GM19324 (cell line): ENCODE measurements at regions not wholly inside any gene's neighbourhood (a gene's known extent, or its start where the extent isn't known, plus 50 kb on each side); places are given as distances from the start of the nearest gene placed in this dataset.
"Not testable (repeated sequence)": the region's sequence is repeated elsewhere in the genome, so short reads cannot be mapped to it uniquely, and the experiment has no call there.

Experiments
- ATAC-seq: cut with Tn5 transposase; IDR thresholded peaks from one replicate; pipeline ENCODE4 v1.9.1; 2021; ENCODE audit warnings: mild to moderate bottlenecking, moderate library complexity; ENCODE audit not compliant: unreplicated experiment, low FRiP score

GRCh38 chr11:15825976-15826650 lies 530.2 kb downstream of the SOX6 start:
- ATAC-seq = no peak

GRCh38 chr11:15826826-15827225 lies 529.5 kb downstream of the SOX6 start:
- ATAC-seq = no peak

GRCh38 chr11:15828215-15828853 lies 528.0 kb downstream of the SOX6 start:
- ATAC-seq = no peak

DNA sequence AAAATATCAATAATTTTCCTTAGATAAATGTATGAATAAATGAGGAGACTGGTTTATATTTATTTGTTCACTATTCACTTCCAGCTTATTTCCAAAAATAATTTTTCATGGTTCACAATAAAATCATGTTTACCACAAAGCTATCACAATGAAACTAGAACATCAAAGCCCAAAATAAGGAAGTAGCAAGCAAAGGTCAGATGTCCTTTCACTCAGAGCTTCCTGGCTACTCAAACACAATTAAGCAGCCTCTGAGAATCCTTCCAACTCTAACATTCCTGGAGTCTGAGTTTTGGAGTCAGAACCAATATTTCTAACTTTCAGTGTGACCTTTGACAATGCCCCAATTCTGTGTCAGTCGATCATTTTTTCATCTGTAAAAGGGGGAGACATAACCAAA lies 527.0 kb downstream of the SOX6 start:
- no peak for ATAC-seq

- ATAC-seq = no peak
These were observed 525.5 kb downstream of the SOX6 start for GRCh38 chr11:15830741-15831428.

DNA sequence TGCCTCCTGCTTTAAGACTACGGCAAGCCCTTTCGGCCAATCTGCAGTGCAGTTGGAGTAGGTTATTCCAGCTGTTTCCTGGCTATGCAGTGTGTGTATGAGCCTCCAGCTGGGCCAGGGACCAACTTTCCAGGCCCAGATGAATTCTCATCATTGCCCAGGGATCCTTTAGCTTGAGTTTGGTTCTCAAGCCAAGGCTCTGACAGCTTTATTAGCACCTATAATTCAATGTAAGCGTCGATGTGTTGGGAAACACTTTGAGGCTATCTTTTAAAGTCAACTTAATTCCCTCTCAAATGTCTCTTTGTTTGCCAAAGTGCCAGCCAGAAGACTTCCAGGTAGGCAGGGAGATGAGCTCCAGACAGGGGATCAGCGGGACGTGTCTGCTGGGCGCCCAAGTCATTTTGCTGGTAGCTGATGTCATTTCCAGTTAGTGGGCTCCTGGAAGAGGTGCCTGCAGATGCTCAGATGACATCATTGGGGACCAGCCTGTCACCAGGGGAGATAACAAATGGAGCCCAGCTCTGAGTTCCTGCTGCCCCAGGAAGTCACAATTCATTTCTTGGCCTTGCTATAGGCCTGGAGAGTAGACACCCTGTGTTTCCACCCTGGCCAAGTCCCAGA lies 520.4 kb downstream of the SOX6 start:
- ATAC-seq = no peak

DNA sequence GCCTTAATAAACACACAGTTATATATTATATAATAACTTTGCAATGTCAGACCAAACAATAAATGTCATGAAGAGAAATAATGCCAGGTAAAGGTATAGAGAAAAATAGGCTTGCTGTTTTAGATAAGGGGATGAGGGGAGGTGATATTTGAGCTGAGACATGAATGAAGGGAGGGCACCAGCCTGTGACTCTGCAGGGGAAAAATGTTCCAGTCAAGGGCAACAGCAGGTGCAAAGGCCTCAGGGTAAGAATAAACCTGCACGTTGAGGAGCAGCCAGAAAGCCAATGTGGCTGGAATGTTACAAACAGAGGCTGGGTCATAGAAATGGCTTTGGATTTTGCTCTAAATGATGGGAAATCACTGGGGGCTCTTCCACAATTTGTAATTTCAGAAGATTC lies 519.6 kb downstream of the SOX6 start:
- ATAC-seq = no peak

DNA sequence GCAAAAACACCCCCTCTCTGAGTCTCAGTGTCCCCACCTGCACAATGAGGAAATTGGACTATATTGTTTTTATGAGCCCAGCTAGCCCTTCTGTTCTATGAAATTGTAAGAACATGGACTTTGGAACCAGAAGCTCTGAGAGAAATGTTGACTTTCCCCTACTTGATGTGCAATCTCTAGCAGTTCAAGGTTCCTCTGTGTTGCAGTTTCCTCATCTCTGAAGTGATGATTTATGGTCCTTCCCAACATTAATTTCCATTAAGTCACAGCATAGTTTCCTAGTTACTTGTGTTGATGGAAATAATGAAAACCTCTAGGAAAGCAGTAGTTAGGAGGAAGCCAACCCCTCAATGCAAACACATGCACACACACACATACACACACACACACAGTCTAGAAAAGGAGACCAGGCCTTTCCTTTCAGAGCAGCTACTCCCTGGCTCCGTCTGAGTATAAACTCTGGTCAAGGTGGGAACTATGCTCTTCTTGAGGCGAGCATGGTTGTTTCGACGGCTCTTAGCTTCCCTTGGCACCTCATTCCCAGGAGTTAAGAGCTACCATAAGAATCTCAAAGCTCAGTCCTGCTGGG lies 518.4 kb downstream of the SOX6 start:
- no peak for ATAC-seq

DNA sequence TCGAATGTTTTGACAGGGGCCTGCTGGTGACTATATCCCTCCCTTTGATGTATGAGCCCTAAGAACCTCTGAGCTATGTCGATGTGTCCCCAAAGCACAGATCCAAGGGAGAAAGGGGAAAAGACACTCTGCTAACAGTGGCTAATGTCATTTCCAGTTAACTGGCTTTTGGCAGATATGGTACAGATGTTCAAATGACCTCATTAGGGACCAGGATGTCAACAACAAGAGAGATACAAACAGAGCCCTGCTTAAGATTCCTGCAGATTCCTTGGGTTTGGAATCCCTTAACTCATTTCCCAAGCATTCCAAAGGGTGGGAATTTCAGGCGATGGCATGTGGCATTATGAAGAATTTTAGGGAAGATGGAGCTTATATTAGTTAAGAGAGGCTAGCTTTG lies 517.3 kb downstream of the SOX6 start:
- no peak for ATAC-seq

GRCh38 chr11:15840966-15841365 lies 515.4 kb downstream of the SOX6 start:
- ATAC-seq = no peak

GRCh38 chr11:15841931-15842740 lies 514.2 kb downstream of the SOX6 start:
- ATAC-seq = no peak

- ATAC-seq = no peak
These were observed 513.0 kb downstream of the SOX6 start for GRCh38 chr11:15843309-15843872.

DNA sequence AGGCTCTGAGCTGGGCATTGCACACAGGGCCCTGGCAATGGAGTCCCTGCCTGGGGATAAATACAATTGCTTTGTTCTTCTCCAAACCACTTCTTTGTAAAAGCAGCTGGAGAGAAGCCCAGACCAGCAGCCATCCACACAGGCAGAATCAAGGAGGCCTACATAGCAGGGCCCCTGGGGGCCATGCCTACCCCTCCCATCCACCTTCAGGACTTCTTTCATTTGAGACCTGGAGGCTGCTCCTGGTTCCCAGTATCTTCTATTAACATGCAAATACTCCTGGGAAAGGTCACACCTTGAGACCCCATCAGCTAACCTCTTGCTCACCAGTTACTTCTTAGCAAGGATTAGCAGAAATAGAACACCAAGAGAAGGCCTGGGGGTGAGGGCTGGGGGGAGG lies 511.1 kb downstream of the SOX6 start:
- ATAC-seq = no peak

DNA sequence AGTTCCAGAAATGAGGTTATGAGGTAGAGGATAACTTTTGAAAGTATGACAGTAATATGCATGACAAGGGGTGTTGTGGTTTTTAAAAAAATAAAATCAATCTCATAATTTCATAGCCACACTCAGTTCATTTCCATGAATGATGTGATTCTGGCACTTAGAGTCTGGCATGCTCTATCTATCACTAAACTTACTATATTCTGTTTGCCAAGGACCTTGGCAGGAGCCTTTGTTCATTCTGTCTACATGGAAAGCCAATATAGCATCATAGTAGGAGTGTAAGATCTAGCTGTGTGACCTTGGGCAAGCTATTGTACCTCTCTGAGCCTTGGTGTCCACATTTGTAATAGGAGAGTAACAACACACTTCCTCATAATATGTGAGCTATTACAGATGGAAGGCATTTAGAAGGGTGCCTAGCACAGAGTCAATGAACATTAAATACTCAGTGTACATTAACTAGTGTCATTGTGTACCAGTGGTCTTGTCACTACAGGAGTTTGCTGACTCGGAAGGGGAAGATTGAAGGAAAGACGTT lies 507.6 kb downstream of the SOX6 start:
- no peak for ATAC-seq

DNA sequence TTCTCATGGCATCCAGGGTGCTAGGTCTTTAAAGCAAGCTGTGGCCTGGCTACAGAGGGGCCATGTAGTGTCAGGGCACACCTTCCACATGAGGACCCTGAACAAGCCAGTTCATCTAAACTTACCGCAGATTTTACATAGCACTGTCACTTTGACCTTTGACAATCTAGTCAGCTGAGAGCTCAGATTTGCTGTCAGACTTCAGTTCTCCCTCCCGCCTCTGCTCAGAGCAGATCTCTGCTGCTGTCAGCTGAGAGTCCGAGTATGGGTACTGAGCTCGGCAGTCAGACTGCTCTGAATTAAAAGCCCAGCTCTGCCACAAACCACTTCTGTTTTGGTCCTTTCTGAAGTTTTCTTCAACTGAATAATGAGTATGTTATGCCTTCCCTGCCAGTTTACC lies 507.1 kb downstream of the SOX6 start:
- ATAC-seq = no peak

DNA sequence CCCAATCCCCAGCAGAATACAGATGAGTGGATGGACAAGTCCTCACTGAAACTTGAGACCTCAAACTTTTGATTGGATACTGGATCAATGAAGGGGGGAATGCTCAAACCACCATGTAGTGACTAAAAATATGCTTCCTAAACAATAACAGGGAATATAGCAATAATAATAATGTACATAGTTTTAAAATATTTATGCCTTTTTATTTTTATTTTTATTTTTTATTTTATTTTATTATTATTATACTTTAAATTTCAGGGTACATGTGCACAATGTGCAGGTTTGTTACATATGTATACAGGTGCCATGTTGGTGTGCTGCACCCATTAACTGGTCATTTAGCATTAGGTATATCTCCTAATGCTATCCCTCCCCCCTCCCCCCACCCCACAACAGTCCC lies 506.0 kb downstream of the SOX6 start:
- not testable (repeated sequence) for ATAC-seq

- ATAC-seq = no peak
These were observed 505.3 kb downstream of the SOX6 start for GRCh38 chr11:15851051-15851498.

- ATAC-seq = no peak
These were observed 504.2 kb downstream of the SOX6 start for GRCh38 chr11:15852179-15852578.

DNA sequence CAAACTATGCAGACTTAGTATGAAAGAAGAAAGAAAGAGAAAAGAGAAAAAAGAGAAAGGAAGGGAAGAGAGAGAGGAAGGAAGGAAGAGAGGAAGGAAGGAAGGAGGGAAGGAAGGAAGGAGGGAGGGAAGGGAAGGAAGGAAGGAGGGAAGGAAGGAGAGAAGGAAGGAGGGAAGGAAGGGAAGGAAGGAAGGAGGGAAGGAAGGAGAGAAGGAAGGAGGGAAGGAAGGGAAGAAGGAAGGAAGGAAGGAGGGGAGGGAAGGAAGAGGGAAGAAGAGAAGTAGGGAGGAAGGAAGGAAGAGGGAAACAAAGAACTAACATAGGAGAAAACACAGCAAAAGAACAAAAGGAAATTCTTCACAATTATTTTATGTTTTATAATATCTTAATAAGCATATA lies 502.1 kb downstream of the SOX6 start:
- ATAC-seq = no peak

- ATAC-seq = no peak
These were observed 497.5 kb downstream of the SOX6 start for GRCh38 chr11:15858881-15859280.
